ENCODE measurements at regions not wholly inside any gene's neighbourhood (a gene's known extent, or its start where the extent isn't known, plus 50 kb on each side); places are given as distances from the start of the nearest gene placed in this dataset.

GRCh38 chr14:97415907-97416306, 618.7 kb downstream of the VRK1 start (continued):
- no peak for TF ChIP-seq YY1 (IDR thresholded peaks at IDR 0.05; ENCODE audit: low read depth)

DNA sequence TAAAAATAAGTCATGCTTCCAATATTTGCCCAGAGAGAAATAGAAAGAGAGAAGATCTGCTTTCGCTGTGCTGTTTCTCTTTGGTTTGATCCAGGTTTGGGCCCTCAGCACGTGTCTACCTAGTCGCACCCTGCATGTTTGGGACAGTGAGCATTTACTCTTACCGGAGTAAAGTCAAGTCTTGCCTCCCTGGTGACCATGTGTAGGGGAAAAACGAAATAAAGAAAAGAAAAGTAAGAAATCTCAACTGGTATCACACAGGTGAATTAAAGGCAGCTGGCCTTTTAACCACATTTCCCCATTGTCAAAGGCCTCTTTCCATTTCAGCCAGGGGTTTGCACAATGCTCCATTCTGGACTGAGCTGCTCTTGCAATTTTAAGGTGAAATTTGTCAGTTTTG, 619.4 kb downstream of the VRK1 start:
- Histone ChIP-seq H3K4me1 (ENCODE audit: control insufficient read depth in 1 of 2, insufficient read depth in 2 of 2, low read depth in 1 of 2, low read length in 1 of 2) (no peaks in the 10 kb centered on the region; a peak in 1 of 4 replicates), H3K36me3 (replicated peaks in 1 of 2; ENCODE audit: control insufficient read depth in 1 of 2, insufficient read depth in 2 of 2, low read length in 1 of 2) (no peaks in the 10 kb centered on the region), H4K20me1 (ENCODE audit: insufficient read depth) (no peaks in the 10 kb centered on the region), H3F3A (replicated peaks; ENCODE audit: insufficient read depth) (no peaks in the 10 kb centered on the region), H3K9me2 (no peaks in the 10 kb centered on the region), H3K27me3 (ENCODE audit: insufficient read depth) (peaks cover 29% of the 10 kb centered on the region), H3K9me3 (no peaks in the 10 kb centered on the region), H3K79me2 (ENCODE audit: insufficient read depth) (no peaks in the 10 kb centered on the region), H3K27ac (ENCODE audit: low read depth in 2 of 2, low read length in 1 of 2) (no peak overlapping the region), H3K9ac (no peak overlapping the region), H2AFZ (ENCODE audit: low read depth) (no peak overlapping the region), H3K4me3 (ENCODE audit: low read depth in 2 of 2, low read length in 1 of 2) (no peak overlapping the region), H3K4me2 (no peak overlapping the region)
- under 1% methylated on average over 5 of the region's 5 CpGs for WGBS (ENCODE audit: low lambda C conversion rate)
- POLR2A ChIA-PET = no interaction called here
- DNase-seq = no peak
- TF ChIP-seq, protein P1, sequence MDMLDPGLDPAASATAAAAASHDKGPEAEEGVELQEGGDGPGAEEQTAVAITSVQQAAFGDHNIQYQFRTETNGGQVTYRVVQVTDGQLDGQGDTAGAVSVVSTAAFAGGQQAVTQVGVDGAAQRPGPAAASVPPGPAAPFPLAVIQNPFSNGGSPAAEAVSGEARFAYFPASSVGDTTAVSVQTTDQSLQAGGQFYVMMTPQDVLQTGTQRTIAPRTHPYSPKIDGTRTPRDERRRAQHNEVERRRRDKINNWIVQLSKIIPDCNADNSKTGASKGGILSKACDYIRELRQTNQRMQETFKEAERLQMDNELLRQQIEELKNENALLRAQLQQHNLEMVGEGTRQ (IDR thresholded peaks at IDR 0.05; ENCODE audit: borderline replicate concordance, low read depth, low read length) = no peak
- TF ChIP-seq JUND (IDR thresholded peaks at IDR 0.05) = no peak
- TF ChIP-seq GABPA (IDR thresholded peaks at IDR 0.05; ENCODE audit: low read depth) = no peak
- TF ChIP-seq TEAD4 (IDR thresholded peaks at IDR 0.05; ENCODE audit: borderline replicate concordance, insufficient read depth) = no peak
- no peak for TF ChIP-seq RCOR1 (IDR thresholded peaks at IDR 0.05; ENCODE audit: low read length)
- TF ChIP-seq NRF1 (IDR thresholded peaks at IDR 0.05; ENCODE audit: low read depth, low read length) = no peak
- no peak for TF ChIP-seq EP300 (IDR thresholded peaks at IDR 0.05; ENCODE audit: borderline replicate concordance in 1 of 2, low read depth in 1 of 2, low read length in 1 of 2)
- no peak for TF ChIP-seq FOXM1 (IDR thresholded peaks at IDR 0.05; ENCODE audit: low read depth)
- TF ChIP-seq PBX3 (IDR thresholded peaks at IDR 0.05) = no peak
- TF ChIP-seq, protein P2, sequence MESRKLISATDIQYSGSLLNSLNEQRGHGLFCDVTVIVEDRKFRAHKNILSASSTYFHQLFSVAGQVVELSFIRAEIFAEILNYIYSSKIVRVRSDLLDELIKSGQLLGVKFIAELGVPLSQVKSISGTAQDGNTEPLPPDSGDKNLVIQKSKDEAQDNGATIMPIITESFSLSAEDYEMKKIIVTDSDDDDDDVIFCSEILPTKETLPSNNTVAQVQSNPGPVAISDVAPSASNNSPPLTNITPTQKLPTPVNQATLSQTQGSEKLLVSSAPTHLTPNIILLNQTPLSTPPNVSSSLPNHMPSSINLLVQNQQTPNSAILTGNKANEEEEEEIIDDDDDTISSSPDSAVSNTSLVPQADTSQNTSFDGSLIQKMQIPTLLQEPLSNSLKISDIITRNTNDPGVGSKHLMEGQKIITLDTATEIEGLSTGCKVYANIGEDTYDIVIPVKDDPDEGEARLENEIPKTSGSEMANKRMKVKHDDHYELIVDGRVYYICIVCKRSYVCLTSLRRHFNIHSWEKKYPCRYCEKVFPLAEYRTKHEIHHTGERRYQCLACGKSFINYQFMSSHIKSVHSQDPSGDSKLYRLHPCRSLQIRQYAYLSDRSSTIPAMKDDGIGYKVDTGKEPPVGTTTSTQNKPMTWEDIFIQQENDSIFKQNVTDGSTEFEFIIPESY (IDR thresholded peaks at IDR 0.05; ENCODE audit: borderline replicate concordance, low read depth) = no peak
- no peak for TF ChIP-seq GATA2 (CRISPR knock-in tag; IDR thresholded peaks at IDR 0.05)
- TF ChIP-seq IRF3 (IDR thresholded peaks at IDR 0.05; ENCODE audit: low read depth, low read length) = no peak
- TF ChIP-seq FOSL2 (IDR thresholded peaks at IDR 0.05; ENCODE audit: borderline replicate concordance, low read depth) = no peak
- TF ChIP-seq TAF1 (IDR thresholded peaks at IDR 0.05; ENCODE audit: borderline replicate concordance, low read depth, low read length) = no peak
- TF ChIP-seq RFX5 (IDR thresholded peaks at IDR 0.05; ENCODE audit: low read length) = no peak
- TF ChIP-seq FOXJ3 (CRISPR knock-in tag; IDR thresholded peaks at IDR 0.05) = no peak
- TF ChIP-seq ELF1 (IDR thresholded peaks at IDR 0.05) = no peak
- TF ChIP-seq SIN3A (IDR thresholded peaks at IDR 0.05; ENCODE audit: borderline replicate concordance, low read depth, low read length) = no peak
- CTCF ChIA-PET = no interaction called here

Measured in SK-N-SH (cell line).